ENCODE measurements at regions not wholly inside any gene's neighbourhood (a gene's known extent, or its start where the extent isn't known, plus 50 kb on each side); places are given as distances from the start of the nearest gene placed in this dataset.
A peak's percentile ranks its signal among the peaks of the same experiment; 100 is the strongest.

- H3K4me3 ChIP-seq (ENCODE audit: low read depth, low read length) = no peak overlapping the region
- peaks cover 8% of the 10 kb centered on the region for H3K27me3 ChIP-seq (ENCODE audit: control insufficient read depth, insufficient read depth, low read length)
- ChIA-PET CTCF (interaction anchor here (0.5 to 5.0 kb wide), 8 partner anchors 295 to 635 kb away, joined by 3 to 143 read pairs (median 8); partner anchors contain the start of gene PARVG), POLR2A (interaction anchor here (0.6 kb wide), 1 partner anchor 504 kb away, joined by 3 read pairs; no protein-coding TSS in a partner anchor)
- no peak for TF ChIP-seq CTCF (IDR thresholded peaks at IDR 0.05; ENCODE audit: low read depth, low read length)
- no peak for DNase-seq (ENCODE audit: low read depth, low spot score)
- H3K27ac ChIP-seq (ENCODE audit: low read depth, low read length) = no peak overlapping the region
- H3K9me3 ChIP-seq (ENCODE audit: control insufficient read depth, insufficient read depth, low read length) = no peaks in the 10 kb centered on the region; the same call in 1 of the 2 replicates
These were observed 77.1 kb upstream of the PRR5 start for GRCh38 chr22:44624689-44625420.

- ChIA-PET CTCF (interaction anchor here (0.5 to 5.0 kb wide), 9 partner anchors 264 to 630 kb away, joined by 3 to 143 read pairs (median 3); no protein-coding TSS in a partner anchor), POLR2A (interaction anchor here (0.5 kb wide), 1 partner anchor 633 kb away, joined by 3 read pairs; no protein-coding TSS in a partner anchor)
- peaks cover 8% of the 10 kb centered on the region for H3K27me3 ChIP-seq (ENCODE audit: control insufficient read depth, insufficient read depth, low read length)
- no peaks in the 10 kb centered on the region; the same call in 1 of the 2 replicates for H3K9me3 ChIP-seq (ENCODE audit: control insufficient read depth, insufficient read depth, low read length)
- no peak overlapping the region for H3K27ac ChIP-seq (ENCODE audit: low read depth, low read length)
- TF ChIP-seq CTCF (IDR thresholded peaks at IDR 0.05; ENCODE audit: low read depth, low read length) = peak; percentile 63
- no peak overlapping the region for H3K4me3 ChIP-seq (ENCODE audit: low read depth, low read length)
- no peak for DNase-seq (ENCODE audit: low read depth, low spot score)
These were observed 78.1 kb upstream of the PRR5 start for GRCh38 chr22:44623771-44624510.

GRCh38 chr22:44622679-44623078, 79.3 kb upstream of the PRR5 start:
- CTCF ChIA-PET = no interaction called here

GRCh38 chr22:44622147-44622427, 79.9 kb upstream of the PRR5 start:
- ChIA-PET CTCF (no interaction called here), POLR2A (no interaction called here)
- Histone ChIP-seq H3K27ac (ENCODE audit: low read depth, low read length) (no peak overlapping the region), H3K27me3 (ENCODE audit: control insufficient read depth, insufficient read depth, low read length) (peaks cover 3% of the 10 kb centered on the region), H3K4me3 (ENCODE audit: low read depth, low read length) (no peak overlapping the region), H3K9me3 (ENCODE audit: control insufficient read depth, insufficient read depth, low read length) (peaks cover 5% of the 10 kb centered on the region; the same call in 1 of the 2 replicates)
- no peak for DNase-seq (ENCODE audit: low read depth, low spot score)
- TF ChIP-seq CTCF (IDR thresholded peaks at IDR 0.05; ENCODE audit: low read depth, low read length) = no peak

More at GRCh38 chr22:44622679-44623078, 79.3 kb upstream of the PRR5 start:
- POLR2A ChIA-PET = no interaction called here
- Histone ChIP-seq H3K27ac (ENCODE audit: low read depth, low read length) (no peak overlapping the region), H3K27me3 (ENCODE audit: control insufficient read depth, insufficient read depth, low read length) (peaks cover 3% of the 10 kb centered on the region), H3K4me3 (ENCODE audit: low read depth, low read length) (no peak overlapping the region), H3K9me3 (ENCODE audit: control insufficient read depth, insufficient read depth, low read length) (peaks cover 5% of the 10 kb centered on the region; the same call in 1 of the 2 replicates)
- DNase-seq (ENCODE audit: low read depth, low spot score) = no peak
- no peak for TF ChIP-seq CTCF (IDR thresholded peaks at IDR 0.05; ENCODE audit: low read depth, low read length)

All from AG04450 (cell line).